WTC11 (cell line): ENCODE measurements at regions not wholly inside any gene's neighbourhood (a gene's known extent, or its start where the extent isn't known, plus 50 kb on each side); places are given as distances from the start of the nearest gene placed in this dataset.

Experiments
- ATAC-seq: fragments of 200-7000 bp; cut with Tn5 transposase; 2 replicates; pipeline ENCODE4 v1.10.0; 2021; ENCODE audit warnings: mild to moderate bottlenecking, moderate library complexity
- CTCF ChIA-PET: fragments of 300-600 bp; sonication (Branson Sonifier 250); formaldehyde crosslinking; loops from one replicate; lab custom pipeline; 2021; ENCODE audit warnings: antibody characterized with exemption; lab: Charles Lee
- POLR2A ChIA-PET: fragments of 350-600 bp; sonication (Branson Sonifier 250); formaldehyde crosslinking; loops from one replicate; lab custom pipeline; 2021; ENCODE audit warnings: antibody characterized with exemption; lab: Charles Lee
- DNase-seq: peaks from one replicate; pipeline ENCODE4 v3.0.0; 2021; ENCODE audit warnings: low spot score
- H3K27ac Mint-ChIP-seq: 2 replicates; pipeline ENCODE4 v1.8.0; 2021; ENCODE audit warnings: mixed read lengths
- H3K27me3 Mint-ChIP-seq: 2 replicates; pipeline ENCODE4 v1.8.0; 2021; ENCODE audit warnings: low read depth, mild to moderate bottlenecking, moderate library complexity, mixed read lengths
- H3K36me3 Mint-ChIP-seq: 2 replicates; pipeline ENCODE4 v1.8.0; 2021; ENCODE audit warnings: mixed read lengths
- H3K4me1 Mint-ChIP-seq: 2 replicates; pipeline ENCODE4 v1.8.0; 2022; ENCODE audit warnings: mixed read lengths
- H3K4me3 Mint-ChIP-seq: 2 replicates; pipeline ENCODE4 v1.8.0; 2021; ENCODE audit warnings: mild to moderate bottlenecking, moderate library complexity, mixed read lengths
- H3K9me3 Mint-ChIP-seq: 2 replicates; pipeline ENCODE4 v1.8.0; 2021; ENCODE audit warnings: mixed read lengths
- CREB1 ChIP-seq: sonication (generic); formaldehyde crosslinking; IDR thresholded peaks from 2 replicates; pipeline ENCODE4 v1.8.0; 2023; ENCODE audit warnings: mild to moderate bottlenecking, missing genetic modification reagents
- ELF4 ChIP-seq: sonication (generic); formaldehyde crosslinking; IDR thresholded peaks from 2 replicates; pipeline ENCODE4 v1.8.1; 2022; ENCODE audit warnings: low read depth, mild to moderate bottlenecking, moderate library complexity, missing genetic modification reagents
- GABPB1 ChIP-seq: sonication (generic); formaldehyde crosslinking; IDR thresholded peaks from 2 replicates; pipeline ENCODE4 v1.8.1; 2023; ENCODE audit warnings: mild to moderate bottlenecking, missing genetic modification reagents
- JUN ChIP-seq: sonication (generic); formaldehyde crosslinking; IDR thresholded peaks from 2 replicates; pipeline ENCODE4 v1.8.0; 2023; ENCODE audit warnings: mild to moderate bottlenecking, missing genetic modification reagents
- PRRX2 ChIP-seq: fragments of 250-450 bp; sonication (Bioruptor Pico); IDR thresholded peaks from 2 replicates; pipeline ENCODE4 v1.8.0; 2021; ENCODE audit warnings: mild to moderate bottlenecking
- RORB ChIP-seq: fragments of 250-450 bp; sonication (Bioruptor Pico); IDR thresholded peaks from 2 replicates; pipeline ENCODE4 v1.9.0; 2021; ENCODE audit warnings: mild to moderate bottlenecking
- SMAD3 ChIP-seq: sonication (generic); formaldehyde crosslinking; IDR thresholded peaks from 2 replicates; pipeline ENCODE4 v1.8.0; 2022; ENCODE audit warnings: missing genetic modification reagents, mild to moderate bottlenecking, borderline replicate concordance
- ZBTB21 ChIP-seq: sonication (generic); formaldehyde crosslinking; IDR thresholded peaks from 2 replicates; pipeline ENCODE4 v1.8.1; 2023; ENCODE audit warnings: mild to moderate bottlenecking, missing genetic modification reagents, borderline replicate concordance
- ZNF219 ChIP-seq: sonication (generic); formaldehyde crosslinking; IDR thresholded peaks from 2 replicates; pipeline ENCODE4 v1.8.0; 2023; ENCODE audit warnings: missing genetic modification reagents, mild to moderate bottlenecking, borderline replicate concordance
- ZNF232 ChIP-seq: sonication (generic); formaldehyde crosslinking; IDR thresholded peaks from 2 replicates; pipeline ENCODE4 v1.8.0; 2022; ENCODE audit warnings: mild to moderate bottlenecking, missing genetic modification reagents
- ZNF396 ChIP-seq: fragments of 250-450 bp; sonication (Bioruptor Pico); IDR thresholded peaks from 2 replicates; pipeline ENCODE4 v1.8.0; 2021; ENCODE audit warnings: mild to moderate bottlenecking, moderate library complexity, borderline replicate concordance
- ZNF423 ChIP-seq: fragments of 250-450 bp; sonication (Bioruptor Pico); IDR thresholded peaks from 2 replicates; pipeline ENCODE4 v2.1.2; 2022; ENCODE audit warnings: mild to moderate bottlenecking, moderate library complexity
- TF ChIP-seq, protein P1 (sequence below): sonication (generic); formaldehyde crosslinking; IDR thresholded peaks from 2 replicates; pipeline ENCODE4 v1.8.1; 2023; ENCODE audit warnings: mild to moderate bottlenecking, missing genetic modification reagents, borderline replicate concordance
- TF ChIP-seq, protein P2 (sequence below): sonication (generic); formaldehyde crosslinking; IDR thresholded peaks from 2 replicates; pipeline ENCODE4 v1.8.1; 2022; ENCODE audit warnings: mild to moderate bottlenecking, moderate library complexity, missing genetic modification reagents
- TF ChIP-seq, protein P3 (sequence below): sonication (generic); formaldehyde crosslinking; IDR thresholded peaks from 2 replicates; pipeline ENCODE4 v1.8.0; 2022; ENCODE audit warnings: mild to moderate bottlenecking, missing genetic modification reagents
- TF ChIP-seq, protein P4 (sequence below): sonication (generic); formaldehyde crosslinking; IDR thresholded peaks from 2 replicates; pipeline ENCODE4 v1.8.1; 2022; ENCODE audit warnings: missing genetic modification reagents, borderline replicate concordance
- TF ChIP-seq, protein P5 (sequence below): sonication (generic); formaldehyde crosslinking; conservative IDR thresholded peaks from 2 replicates; pipeline ENCODE4 v1.8.1; 2022; ENCODE audit warnings: mild to moderate bottlenecking, missing genetic modification reagents

DNA sequence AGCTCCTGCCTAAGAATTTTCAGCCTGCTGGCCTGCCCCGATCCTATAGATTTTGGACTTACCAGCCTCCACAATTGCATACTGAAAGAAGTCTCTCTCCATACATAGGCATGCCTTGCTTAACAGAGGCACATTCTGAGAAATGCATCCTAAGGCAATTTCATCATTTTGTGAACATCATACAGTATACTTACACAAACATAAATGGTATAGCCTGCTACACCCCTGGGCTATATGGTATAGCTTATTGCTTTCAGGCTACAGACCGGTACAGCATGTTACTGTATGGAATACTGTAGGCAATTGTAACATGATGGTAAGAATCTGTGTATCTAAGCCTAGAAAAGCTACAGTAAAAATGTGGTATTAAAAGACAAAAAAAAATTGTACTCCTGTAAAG lies 174.7 kb downstream of the NRIP1 start (continued):
- TF ChIP-seq, protein P1, sequence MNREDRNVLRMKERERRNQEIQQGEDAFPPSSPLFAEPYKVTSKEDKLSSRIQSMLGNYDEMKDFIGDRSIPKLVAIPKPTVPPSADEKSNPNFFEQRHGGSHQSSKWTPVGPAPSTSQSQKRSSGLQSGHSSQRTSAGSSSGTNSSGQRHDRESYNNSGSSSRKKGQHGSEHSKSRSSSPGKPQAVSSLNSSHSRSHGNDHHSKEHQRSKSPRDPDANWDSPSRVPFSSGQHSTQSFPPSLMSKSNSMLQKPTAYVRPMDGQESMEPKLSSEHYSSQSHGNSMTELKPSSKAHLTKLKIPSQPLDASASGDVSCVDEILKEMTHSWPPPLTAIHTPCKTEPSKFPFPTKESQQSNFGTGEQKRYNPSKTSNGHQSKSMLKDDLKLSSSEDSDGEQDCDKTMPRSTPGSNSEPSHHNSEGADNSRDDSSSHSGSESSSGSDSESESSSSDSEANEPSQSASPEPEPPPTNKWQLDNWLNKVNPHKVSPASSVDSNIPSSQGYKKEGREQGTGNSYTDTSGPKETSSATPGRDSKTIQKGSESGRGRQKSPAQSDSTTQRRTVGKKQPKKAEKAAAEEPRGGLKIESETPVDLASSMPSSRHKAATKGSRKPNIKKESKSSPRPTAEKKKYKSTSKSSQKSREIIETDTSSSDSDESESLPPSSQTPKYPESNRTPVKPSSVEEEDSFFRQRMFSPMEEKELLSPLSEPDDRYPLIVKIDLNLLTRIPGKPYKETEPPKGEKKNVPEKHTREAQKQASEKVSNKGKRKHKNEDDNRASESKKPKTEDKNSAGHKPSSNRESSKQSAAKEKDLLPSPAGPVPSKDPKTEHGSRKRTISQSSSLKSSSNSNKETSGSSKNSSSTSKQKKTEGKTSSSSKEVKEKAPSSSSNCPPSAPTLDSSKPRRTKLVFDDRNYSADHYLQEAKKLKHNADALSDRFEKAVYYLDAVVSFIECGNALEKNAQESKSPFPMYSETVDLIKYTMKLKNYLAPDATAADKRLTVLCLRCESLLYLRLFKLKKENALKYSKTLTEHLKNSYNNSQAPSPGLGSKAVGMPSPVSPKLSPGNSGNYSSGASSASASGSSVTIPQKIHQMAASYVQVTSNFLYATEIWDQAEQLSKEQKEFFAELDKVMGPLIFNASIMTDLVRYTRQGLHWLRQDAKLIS (CRISPR knock-in tag) = no peak
- no peak for TF ChIP-seq JUN (CRISPR knock-in tag)
- TF ChIP-seq SMAD3 (CRISPR knock-in tag) = no peak

DNA sequence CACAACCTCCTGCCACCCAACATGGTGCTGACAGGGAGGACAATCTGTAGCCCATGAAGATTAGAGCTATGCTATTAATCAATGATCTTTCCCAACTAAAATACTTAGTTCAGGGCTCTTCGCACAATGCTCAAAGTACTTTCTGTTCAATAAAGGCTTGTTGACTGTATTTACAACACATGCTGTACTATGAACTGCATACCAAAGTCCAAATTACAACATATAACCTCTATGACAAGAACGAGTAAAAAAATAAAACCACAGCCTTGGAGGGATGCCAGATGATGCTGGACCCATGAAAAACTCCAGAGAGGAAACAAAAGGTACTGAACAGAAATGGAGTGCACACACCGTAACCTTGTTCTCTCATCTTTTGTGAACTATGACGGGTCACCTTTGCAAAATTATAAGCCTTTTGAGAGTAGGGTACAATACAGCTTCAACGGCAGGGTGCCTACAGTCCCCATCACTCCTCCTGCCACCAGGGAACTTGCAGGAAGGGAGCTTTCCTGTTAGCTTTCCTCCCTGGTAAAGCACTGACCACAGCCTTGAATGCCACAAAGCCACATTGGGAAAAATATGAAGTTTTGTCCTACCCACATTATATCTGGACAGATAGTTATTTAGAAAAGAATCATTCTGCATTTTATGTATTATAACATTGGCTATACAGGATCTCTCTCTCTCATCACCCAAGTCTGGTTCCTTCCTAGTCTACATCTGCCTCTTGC lies 175.6 kb downstream of the NRIP1 start:
- CTCF ChIA-PET = no interaction called here
- H3K36me3 Mint-ChIP-seq = no peaks in the 10 kb centered on the region
- no peak for ATAC-seq

DNA sequence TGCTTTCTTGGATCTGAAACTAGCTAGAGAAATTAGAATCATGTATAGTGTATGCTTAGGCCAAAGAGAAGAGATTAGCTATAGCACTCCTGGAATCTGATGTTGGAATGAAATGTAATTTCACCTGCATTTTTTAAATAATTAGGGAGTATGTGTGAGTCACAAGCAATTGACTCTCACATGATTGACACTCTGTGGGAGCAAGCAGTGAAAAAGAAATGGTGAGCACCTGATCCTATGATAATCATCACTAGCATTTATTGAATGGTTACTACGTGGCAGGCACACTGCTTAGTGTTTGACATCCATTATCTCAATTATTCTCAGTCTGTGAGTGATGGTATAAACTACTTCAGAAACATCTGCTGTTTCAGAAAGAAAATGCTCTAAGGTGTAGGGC lies 176.6 kb downstream of the NRIP1 start:
- no peak for DNase-seq
- H3K9me3 Mint-ChIP-seq = no peaks in the 10 kb centered on the region
- H3K4me3 Mint-ChIP-seq = no peak overlapping the region
- no peak for ATAC-seq
- TF ChIP-seq, protein P2, sequence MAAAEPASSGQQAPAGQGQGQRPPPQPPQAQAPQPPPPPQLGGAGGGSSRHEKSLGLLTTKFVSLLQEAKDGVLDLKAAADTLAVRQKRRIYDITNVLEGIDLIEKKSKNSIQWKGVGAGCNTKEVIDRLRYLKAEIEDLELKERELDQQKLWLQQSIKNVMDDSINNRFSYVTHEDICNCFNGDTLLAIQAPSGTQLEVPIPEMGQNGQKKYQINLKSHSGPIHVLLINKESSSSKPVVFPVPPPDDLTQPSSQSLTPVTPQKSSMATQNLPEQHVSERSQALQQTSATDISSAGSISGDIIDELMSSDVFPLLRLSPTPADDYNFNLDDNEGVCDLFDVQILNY = no peak
- TF ChIP-seq ZNF423 (CRISPR knock-in tag) (no peak), ZNF396 (CRISPR knock-in tag) (no peak), CREB1 (CRISPR knock-in tag) (no peak), ZNF232 (no peak), RORB (CRISPR knock-in tag) (no peak), PRRX2 (CRISPR knock-in tag) (no peak), ELF4 (CRISPR knock-in tag) (no peak)
- TF ChIP-seq, protein P3, sequence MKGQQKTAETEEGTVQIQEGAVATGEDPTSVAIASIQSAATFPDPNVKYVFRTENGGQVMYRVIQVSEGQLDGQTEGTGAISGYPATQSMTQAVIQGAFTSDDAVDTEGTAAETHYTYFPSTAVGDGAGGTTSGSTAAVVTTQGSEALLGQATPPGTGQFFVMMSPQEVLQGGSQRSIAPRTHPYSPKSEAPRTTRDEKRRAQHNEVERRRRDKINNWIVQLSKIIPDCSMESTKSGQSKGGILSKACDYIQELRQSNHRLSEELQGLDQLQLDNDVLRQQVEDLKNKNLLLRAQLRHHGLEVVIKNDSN (CRISPR knock-in tag) = no peak
- TF ChIP-seq, protein P4, sequence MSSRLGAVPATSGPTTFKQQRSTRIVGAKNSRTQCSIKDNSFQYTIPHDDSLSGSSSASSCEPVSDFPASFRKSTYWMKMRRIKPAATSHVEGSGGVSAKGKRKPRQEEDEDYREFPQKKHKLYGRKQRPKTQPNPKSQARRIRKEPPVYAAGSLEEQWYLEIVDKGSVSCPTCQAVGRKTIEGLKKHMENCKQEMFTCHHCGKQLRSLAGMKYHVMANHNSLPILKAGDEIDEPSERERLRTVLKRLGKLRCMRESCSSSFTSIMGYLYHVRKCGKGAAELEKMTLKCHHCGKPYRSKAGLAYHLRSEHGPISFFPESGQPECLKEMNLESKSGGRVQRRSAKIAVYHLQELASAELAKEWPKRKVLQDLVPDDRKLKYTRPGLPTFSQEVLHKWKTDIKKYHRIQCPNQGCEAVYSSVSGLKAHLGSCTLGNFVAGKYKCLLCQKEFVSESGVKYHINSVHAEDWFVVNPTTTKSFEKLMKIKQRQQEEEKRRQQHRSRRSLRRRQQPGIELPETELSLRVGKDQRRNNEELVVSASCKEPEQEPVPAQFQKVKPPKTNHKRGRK (CRISPR knock-in tag) = no peak
- TF ChIP-seq, protein P5, sequence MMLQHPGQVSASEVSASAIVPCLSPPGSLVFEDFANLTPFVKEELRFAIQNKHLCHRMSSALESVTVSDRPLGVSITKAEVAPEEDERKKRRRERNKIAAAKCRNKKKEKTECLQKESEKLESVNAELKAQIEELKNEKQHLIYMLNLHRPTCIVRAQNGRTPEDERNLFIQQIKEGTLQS (CRISPR knock-in tag) = no peak
- TF ChIP-seq, all 79 proteins: peak for 0
- no peak overlapping the region for H3K27ac Mint-ChIP-seq
- H3K36me3 Mint-ChIP-seq = no peaks in the 10 kb centered on the region
- ChIA-PET POLR2A (no interaction called here), CTCF (interaction anchor here (1.3 kb wide), 1 partner anchor 24 kb away, joined by 4 read pairs; no protein-coding TSS in a partner anchor)
- H3K4me1 Mint-ChIP-seq = peaks cover 12% of the 10 kb centered on the region
- H3K27me3 Mint-ChIP-seq = no peaks in the 10 kb centered on the region

More for the DNA sequence above, 175.6 kb downstream of the NRIP1 start:
- POLR2A ChIA-PET = no interaction called here
- no peaks in the 10 kb centered on the region for H3K9me3 Mint-ChIP-seq
- TF ChIP-seq GABPB1 (CRISPR knock-in tag) (peak; percentile 59; the same call in 1 of the 2 replicates), ZBTB21 (CRISPR knock-in tag) (no peak), ZNF423 (CRISPR knock-in tag) (no peak), ZNF219 (CRISPR knock-in tag) (no peak)
- TF ChIP-seq, all 79 proteins: peak for 1
- DNase-seq = no peak
- no peaks in the 10 kb centered on the region for H3K27me3 Mint-ChIP-seq
- H3K27ac Mint-ChIP-seq = no peak overlapping the region
- H3K4me3 Mint-ChIP-seq = no peak overlapping the region
- H3K4me1 Mint-ChIP-seq = peaks cover 12% of the 10 kb centered on the region
